Ramos (cell line): ENCODE measurements at regions not wholly inside any gene's neighbourhood (a gene's known extent, or its start where the extent isn't known, plus 50 kb on each side); places are given as distances from the start of the nearest gene placed in this dataset.
"Not testable (repeated sequence)": the region's sequence is repeated elsewhere in the genome, so short reads cannot be mapped to it uniquely, and the experiment has no call there.

Source experiments
- in situ Hi-C: fragments of 300-500 bp; cut with MboI; formaldehyde crosslinking; loops from one replicate; pipeline ENCODE4 v1.14.3; 2022; ENCODE audit warnings: low sequenced_read_pairs; ENCODE audit not compliant: unreplicated experiment

DNA sequence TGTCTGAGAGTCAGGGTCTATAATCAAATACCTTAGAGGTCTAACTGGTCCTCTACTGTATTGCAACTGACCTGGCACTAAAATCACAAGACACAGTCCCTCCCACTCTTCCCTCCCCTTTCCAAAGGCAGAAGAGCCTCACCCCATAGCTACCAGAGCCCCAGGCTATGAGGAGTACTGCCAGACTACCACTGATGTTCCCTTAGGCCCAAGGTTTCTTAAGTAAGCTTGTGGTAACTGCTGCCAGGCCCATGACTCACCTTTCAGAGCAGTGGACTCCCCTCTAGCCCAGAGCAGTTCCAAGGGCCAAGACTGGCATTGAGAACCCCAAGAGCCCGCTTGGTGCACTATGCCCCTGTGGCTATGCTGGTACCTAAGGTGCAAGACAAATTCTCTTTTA is 1193.4 kb downstream of the DSC3 start:
- in situ Hi-C loops = no loop called here

DNA sequence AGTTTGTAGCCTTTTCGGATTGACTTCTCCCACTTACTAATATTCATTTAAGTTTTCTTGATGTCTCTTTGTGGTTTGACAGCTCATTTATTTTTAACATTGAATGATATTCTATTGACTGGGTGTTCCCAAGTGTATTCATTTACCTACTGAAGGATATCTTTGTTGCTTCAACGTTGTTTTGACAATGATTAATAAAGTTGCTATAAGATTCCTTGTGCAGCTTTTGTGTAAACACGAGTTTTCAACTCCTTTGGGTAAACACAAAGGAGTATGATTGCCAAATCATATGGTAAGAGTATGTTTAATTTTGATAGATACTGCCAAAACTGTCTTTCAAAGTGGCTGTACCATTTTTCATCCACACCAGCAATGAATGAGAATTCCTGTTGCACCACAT is 1200.9 kb downstream of the DSC3 start:
- in situ Hi-C loops = no loop called here

DNA sequence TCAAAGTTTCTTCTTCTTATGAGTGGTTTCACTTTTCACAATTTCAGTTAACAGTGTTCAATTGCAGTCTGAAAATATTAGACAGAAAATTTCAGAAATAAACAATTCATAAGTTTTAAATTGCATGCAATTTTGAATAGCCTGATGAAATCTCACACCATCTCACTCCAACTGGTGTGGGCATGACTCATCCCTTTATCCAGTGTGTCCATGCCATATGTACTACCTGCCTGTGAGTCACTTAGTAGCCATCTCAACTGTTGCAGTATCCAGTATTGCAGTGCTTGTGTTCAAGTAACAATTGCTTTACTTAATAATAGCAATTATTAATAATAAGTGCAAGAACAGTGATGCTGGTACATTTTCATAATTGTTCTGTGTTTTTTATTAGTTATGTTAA is 1202.5 kb downstream of the DSC3 start:
- in situ Hi-C loops = no loop called here

DNA sequence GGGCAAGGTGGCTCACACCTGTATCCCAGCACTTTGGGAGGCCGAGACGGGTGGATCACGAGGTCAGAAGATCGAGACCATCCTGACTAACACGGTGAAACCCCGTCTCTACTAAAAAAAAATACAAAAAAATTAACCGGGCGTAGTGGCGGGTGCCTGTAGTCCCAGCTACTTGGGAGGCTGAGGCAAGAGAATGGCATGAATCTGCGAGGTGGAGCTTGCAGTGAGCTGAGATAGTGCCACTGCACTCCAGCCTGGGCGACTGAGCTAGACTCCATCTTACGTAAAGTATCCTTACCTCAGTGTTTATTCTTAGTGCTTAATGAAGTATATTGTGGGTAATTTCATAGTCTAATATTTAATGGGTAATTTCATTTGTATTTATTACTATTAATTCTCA is 1203.6 kb downstream of the DSC3 start:
- in situ Hi-C loops = not testable (repeated sequence)

DNA sequence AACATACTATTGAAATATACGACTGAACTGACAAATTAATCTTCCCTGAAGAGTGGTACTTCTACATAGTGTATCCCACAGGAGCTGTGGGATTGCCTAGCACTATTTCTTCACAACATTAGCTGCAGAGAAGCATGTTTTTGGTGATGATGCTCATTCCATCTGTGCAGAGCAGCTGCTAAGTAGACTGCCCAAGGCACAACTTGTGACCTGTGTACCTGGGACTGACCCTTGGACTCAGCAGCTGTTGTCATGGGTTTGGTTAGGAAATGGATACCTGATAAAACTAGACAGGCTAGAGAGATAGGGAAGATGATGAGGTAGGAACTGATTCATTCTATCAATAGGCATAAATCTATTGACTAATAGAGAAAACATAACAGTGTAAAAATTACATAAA is 1204.0 kb downstream of the DSC3 start:
- in situ Hi-C loops = no loop called here

DNA sequence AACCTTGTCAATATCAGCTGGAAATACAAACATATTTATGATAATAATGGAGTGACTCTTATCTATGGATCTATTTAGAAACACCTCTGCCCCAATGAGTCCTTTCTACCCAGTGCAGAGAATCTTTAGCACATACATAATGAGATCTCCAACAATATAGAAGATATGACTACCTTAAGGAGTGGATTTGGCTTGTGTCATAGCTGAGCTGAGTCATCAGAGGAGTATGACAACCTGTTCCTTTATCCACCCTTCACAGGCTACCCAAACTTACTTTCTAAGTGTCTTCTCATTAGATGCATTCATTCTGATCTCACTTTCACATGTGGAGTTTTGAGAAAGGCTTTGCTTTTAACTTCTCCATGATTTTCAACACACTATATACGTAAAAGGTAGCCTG is 1218.9 kb downstream of the DSC3 start:
- in situ Hi-C loops = no loop called here

DNA sequence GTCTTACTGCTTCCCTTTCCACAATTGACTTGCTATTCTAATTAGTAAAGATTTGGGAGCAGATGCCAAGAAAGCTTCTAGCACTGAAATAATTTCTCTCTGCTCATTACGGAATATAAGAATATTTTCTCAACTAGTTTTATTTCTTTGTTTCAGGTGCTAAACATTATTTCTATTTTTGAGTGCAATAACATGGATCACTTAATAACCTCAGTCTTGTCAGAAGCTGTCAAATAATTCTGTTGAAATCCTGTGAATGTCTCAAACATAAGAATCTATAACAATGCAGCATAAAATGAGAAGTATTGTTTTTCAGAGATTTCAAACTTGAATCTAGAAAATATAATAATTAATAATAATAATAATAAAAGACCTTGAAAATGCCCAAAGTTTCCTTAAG is 1221.0 kb downstream of the DSC3 start:
- in situ Hi-C loops = no loop called here

DNA sequence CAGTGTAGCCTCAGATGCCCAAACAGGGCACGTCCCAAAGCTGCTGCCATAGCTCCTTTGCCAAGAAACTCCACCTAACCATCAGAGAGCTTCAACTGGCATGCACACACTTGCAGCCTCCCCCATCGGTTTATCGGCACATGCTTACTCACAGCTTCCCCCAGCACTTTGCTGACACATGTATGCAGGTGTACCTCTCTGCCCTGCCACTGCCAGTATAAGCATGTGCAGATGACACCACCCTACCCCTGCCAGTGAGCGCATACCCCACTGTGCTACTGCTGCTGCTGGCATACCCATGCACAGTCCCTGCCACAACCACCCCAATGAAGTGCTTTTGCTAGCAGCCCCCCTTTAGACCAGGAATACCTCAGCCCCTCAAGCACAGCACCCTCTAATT is 1231.0 kb downstream of the DSC3 start:
- in situ Hi-C loops = no loop called here

DNA sequence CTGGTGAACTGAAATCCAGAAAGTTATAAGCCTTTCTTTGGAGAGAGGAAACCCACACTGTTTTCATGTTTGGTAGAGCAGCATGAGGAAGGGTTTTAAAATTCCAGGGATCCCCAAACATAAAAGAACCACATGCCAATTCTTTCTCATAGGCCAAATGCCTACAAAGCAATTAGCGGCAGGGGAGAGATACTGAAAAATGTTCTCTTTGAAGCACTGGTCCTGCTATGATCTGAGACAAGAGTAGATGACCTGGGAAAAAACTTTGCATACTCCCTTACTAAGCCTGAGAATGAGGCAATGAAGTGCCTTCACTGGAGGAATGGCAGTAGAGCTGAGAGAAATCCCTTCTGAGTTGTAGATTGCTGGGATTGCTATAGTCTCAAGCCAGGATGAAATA is 1261.7 kb downstream of the DSC3 start:
- in situ Hi-C loops = no loop called here

DNA sequence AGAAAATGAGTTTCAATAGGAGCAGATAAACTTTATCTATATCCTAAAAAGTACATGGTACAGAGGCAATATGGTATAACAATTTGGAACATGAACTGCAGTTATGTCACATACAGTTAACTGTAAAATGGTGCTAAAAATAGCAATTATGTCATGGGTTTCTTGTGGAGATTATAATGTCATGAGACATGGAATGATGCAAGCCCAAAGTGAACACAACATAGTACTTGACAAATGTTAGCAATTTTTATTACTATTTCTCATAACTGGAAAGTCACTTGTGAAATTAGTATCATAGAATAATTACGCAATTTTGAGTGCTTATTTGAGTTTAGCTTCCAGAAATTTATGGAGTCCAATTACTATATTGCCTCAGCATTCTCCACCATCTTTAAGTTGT is 1263.4 kb downstream of the DSC3 start:
- in situ Hi-C loops = no loop called here

DNA sequence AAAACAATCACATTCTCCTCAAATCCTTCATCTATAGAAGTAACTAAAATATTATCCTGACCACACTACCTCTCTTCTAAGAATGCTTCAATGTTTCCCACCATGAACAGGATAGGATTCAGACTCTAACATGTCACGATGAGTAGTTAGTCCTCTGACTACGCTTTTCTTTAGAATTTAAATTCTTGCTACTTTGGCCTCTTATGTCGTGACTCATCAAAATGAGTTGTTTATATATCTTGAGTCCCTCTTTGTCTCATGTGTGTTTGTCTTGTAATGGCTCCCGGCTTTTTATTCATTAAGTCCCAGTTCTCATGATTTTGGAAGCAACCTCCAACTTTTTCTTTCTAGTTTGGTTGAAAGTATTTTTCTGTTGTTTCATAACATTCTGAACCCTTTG is 1289.2 kb downstream of the DSC3 start:
- in situ Hi-C loops = no loop called here

DNA sequence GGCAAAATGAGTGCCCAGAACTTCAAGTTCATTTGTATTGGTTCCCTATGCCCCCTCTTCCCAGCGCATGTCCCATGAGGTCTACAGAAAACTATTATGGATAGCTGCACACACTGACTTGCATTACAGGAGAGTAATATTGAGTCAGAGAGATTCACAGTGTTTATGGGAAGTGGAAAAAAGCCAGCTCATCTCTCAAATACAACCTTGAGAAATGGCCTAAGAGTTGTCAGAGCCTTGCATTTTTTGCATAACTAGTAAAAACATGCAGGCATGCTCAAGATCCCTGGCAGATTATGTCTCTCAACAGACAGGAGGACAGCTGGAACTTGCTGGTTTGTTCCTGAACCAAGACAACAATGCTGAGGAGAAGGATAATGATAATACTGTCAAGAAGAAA is 1292.8 kb downstream of the DSC3 start:
- in situ Hi-C loops = no loop called here

DNA sequence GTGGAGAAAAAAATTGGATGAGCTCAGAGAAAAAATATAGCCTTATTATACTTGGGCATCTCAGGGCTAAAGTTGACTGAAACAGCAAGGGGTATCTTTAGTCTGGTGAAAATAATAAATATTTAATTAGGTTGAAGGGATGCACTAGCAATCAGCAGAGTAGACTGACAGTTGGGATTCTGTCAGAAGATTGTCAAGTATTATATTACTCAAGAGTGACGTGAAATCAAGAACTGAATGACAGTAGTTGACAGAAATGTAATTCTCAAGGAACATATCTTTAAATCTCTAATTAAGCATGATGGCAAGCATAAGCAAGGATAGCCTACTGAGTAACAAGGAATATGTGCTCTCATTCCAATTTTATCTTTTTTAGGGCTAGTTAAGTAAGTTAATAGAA is 1301.1 kb downstream of the DSC3 start:
- in situ Hi-C loops = no loop called here

DNA sequence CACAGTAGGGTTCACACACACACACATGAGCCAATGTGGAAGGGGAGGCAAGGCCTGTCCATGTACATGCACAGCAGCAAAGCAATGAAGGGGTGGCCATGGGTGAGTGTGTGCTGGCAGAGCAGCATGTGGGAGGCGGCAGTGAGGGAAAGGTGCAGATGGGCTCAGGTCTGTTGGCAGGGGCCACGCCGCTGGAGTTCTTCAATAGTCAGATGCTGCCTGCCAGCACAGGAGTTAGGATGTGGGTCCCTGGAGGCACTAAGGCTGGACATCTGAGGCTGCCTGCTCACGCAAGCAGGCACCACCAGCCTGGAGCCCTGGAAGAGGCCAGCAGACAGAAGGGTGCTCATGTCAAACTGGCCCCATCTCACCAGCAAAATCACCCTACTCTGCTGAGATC is 1304.9 kb downstream of the DSC3 start:
- in situ Hi-C loops = no loop called here

DNA sequence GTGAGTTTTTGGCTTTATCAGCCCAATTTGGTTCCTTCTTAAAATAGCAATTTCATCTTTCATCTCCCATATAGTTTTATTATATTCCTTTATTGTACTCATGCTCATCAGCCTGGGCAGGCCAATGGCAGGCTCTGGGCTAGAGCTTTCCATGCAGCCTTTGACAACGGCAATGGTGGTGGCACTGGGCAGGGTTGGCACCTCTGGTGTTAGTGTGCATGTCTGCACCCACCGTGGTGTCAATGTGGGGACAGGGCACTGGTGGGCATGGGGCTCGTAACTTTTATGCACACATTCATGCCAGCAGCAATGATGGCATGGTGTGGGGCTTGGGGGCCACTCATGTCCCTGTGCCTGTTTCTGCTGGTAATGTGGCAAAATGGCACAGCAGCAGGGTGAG is 1305.4 kb downstream of the DSC3 start:
- in situ Hi-C loops = no loop called here

DNA sequence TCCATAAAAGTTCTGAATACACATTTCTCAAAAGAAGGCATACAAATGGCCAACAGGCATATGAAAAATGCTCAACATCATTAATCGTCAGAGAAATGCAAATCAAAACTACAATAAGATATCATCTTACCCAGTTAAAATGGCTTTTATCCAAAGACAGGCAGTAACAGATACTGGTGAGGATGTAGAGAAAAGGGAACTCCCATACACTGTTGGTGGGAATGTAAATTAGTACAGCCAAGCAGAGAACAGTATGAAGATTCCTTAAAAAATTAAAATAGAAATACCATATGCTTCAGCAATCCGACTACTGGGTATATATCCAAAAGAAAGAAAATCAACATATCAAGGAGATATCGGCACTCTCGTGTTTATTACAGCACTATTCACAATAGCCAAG is 1312.5 kb downstream of the DSC3 start:
- in situ Hi-C loops = no loop called here

DNA sequence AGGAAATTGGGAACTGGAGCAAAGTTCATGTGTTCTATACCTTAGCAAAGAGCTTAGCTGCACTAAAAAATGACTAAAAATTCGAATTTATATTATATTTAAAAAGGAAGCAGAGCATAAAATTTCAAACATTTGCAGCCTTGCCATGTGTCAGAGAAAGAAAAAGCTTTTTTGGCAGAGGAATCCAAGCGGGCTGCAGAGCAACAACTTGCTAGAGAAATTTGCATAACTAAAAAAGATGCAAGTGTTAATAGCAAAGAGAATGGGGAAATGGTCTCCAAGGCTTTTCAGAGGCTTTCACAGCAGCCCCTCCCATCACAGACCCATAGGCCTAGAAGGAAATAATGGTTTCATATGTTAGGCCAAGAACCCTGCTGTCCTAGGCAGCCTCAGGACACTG is 1315.9 kb downstream of the DSC3 start:
- in situ Hi-C loops = no loop called here

DNA sequence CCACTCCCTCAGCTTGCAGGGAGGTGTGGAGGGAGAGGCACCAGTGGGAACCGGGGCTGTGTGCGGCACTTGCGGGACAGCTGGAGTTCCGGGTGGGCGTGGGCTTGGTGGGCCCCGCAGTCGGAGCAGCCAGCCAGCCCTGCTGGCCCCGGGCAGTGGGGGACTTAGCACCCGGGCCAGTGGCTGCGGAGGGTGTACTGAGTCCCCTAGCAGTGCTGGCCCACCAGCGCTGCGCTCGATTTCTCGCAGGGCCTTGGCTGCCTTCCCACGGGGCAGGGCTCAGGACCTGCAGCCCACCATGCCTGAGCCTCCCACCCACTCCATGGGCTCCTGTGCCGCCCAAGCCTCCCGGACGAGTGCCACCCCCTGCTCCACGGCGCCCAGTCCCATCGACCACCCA is 1319.1 kb downstream of the DSC3 start:
- in situ Hi-C loops = loop anchor here (25.0 kb wide), 1 partner anchor 111 kb away; no protein-coding TSS in a partner anchor

DNA sequence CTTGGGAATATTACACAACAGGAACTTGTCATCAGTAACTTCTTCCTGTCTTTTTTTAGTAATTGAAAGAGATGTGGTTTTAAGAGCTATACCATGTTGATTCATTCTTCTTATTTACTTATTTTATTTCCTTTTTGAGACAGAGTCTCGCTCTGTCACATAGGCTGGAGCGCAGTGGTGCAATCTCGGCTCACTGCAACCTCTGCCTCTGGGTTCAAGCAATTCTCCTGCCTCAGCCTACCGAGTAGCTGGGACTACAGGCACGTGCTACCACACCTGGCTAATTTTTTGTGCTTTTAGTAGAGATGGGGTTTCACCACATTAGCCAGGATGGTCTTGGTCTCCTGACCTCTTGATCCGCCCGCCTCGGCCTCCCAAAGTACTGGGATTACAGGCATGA is 1326.6 kb downstream of the DSC3 start:
- in situ Hi-C loops = loop anchor here (25.0 kb wide), 1 partner anchor 104 kb away; no protein-coding TSS in a partner anchor

DNA sequence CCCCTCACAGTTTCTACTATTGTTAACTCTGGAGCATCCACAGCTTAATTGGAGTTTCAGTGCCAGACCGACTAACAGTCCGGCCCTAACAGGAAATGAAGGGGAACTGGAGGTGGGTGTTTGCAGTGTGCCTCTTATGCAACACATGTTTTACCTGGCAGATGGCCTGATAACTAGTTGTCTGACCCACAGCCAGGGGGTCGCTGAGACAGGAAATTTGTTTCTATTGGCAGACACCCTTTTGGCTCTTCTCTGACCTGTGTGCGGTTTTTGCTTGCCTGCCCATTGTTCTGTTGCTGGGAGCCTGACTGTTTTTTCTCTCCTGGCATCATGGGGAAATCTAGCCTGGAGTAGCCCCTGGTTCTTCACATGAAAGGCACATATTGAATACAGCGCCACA is 1329.8 kb downstream of the DSC3 start:
- in situ Hi-C loops = loop anchor here (25.0 kb wide), 1 partner anchor 100 kb away; no protein-coding TSS in a partner anchor

DNA sequence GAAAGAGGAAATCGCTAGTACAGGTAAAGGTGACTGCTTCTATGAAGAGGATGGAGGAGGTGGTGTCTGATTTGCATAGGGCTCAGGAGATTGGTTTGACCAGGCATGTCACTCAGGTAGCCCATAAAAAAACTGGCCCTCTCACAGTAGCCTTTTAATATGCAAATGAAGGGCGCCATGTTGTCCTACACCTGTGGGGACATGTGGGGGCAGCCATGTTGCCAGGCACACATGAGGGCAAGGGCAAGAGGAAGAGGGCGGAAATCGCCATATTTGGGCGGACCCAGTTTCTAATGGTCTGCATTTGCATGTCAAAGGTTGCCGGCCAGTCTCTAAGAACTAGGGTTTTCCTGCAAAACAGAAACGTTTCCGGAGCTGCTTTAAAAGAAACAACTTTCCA is 1330.6 kb downstream of the DSC3 start:
- in situ Hi-C loops = loop anchor here (25.0 kb wide), 1 partner anchor 100 kb away; no protein-coding TSS in a partner anchor

DNA sequence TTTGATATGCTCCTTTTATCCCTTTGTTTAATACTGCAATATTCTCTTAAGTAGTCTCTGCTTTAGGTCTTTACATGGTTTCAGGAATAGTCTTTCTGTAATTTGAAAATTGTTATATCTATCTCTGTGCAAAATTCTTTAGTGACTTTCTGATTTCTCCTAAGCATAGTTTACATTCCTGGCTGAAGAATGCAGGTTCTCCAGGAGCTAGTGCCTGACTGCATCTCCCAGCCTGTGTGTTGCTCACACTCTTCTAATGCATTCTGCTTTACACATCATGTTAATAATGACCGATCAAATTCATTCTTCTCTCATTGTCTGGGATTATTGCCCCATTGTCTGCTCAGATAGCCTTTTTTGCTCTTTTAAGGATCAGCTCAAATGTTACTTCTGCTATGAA is 1349.2 kb downstream of the DSC3 start:
- in situ Hi-C loops = no loop called here

DNA sequence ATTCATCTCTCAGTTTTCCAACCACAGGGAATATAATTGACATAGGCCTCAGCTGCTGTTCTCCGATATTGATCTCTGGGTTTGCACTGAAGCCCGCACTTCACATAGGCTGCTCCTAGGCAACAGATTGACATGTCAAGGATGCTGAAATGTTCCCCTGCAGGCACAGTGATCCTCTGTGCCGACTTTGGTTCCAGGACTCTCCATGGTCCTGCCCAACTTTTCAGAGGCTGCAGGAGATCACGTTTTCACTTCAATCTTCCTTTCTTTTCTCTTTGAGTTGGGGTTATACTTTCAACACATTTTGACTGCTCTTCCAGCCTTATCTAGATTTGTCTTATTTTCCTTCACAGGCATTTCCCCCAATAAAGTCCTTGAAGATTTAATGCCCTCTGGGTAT is 1361.0 kb downstream of the DSC3 start:
- in situ Hi-C loops = no loop called here
